Erythroblast (primary cell): ENCODE measurements at regions not wholly inside any gene's neighbourhood (a gene's known extent, or its start where the extent isn't known, plus 50 kb on each side); places are given as distances from the start of the nearest gene placed in this dataset.

ENCODE experiments used
- GATA1 ChIP-seq: IDR thresholded peaks from 2 replicates; pipeline ENCODE4 v1.6.1; 2011; ENCODE audit warnings: low read depth, mild to moderate bottlenecking, control low read depth, low read length, moderate library complexity
- POLR2A ChIP-seq: IDR thresholded peaks from 2 replicates; pipeline ENCODE4 v1.6.1; 2011; ENCODE audit warnings: mild to moderate bottlenecking, low read length

GRCh38 chr3:152208439-152208838, 60.3 kb upstream of the MBNL1 start:
- TF ChIP-seq POLR2A = no peak
- no peak for TF ChIP-seq GATA1
